Breast epithelium (tissue), 3 donors: ENCODE measurements at regions not wholly inside any gene's neighbourhood (a gene's known extent, or its start where the extent isn't known, plus 50 kb on each side); places are given as distances from the start of the nearest gene placed in this dataset.

ENCODE experiments used
- POLR2A ChIP-seq: fragments of 450-650 bp; IDR thresholded peaks from one replicate; pipeline ENCODE4 v1.6.1; 2016; ENCODE audit warnings: antibody characterized with exemption, mild to moderate bottlenecking, moderate library complexity
- POLR2AphosphoS5 ChIP-seq, 3 donors: sonication (generic); formaldehyde crosslinking; IDR thresholded peaks; one replicate each; pipeline ENCODE4 v1.6.1; 2017; ENCODE audit warnings: antibody characterized with exemption in 3 of 3
- TF ChIP-seq, protein P1 (sequence below), 3 donors: fragments of 450-650 bp; IDR thresholded peaks; one replicate each; pipeline ENCODE4 v1.5.1; 2016 to 2017; ENCODE audit warnings: antibody characterized with exemption in 3 of 3, mild to moderate bottlenecking in 3 of 3, moderate library complexity in 3 of 3

- TF ChIP-seq, protein P1, sequence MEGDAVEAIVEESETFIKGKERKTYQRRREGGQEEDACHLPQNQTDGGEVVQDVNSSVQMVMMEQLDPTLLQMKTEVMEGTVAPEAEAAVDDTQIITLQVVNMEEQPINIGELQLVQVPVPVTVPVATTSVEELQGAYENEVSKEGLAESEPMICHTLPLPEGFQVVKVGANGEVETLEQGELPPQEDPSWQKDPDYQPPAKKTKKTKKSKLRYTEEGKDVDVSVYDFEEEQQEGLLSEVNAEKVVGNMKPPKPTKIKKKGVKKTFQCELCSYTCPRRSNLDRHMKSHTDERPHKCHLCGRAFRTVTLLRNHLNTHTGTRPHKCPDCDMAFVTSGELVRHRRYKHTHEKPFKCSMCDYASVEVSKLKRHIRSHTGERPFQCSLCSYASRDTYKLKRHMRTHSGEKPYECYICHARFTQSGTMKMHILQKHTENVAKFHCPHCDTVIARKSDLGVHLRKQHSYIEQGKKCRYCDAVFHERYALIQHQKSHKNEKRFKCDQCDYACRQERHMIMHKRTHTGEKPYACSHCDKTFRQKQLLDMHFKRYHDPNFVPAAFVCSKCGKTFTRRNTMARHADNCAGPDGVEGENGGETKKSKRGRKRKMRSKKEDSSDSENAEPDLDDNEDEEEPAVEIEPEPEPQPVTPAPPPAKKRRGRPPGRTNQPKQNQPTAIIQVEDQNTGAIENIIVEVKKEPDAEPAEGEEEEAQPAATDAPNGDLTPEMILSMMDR (IDR thresholded peaks at IDR 0.05): no peak
- TF ChIP-seq POLR2A: no peak
- no peak for TF ChIP-seq POLR2AphosphoS5 (IDR thresholded peaks at IDR 0.05)
Measured at GRCh38 chr4:43709443-43709842, 739.2 kb downstream of the KCTD8 start.
